NCI-H1436 (cell line): ENCODE measurements at regions not wholly inside any gene's neighbourhood (a gene's known extent, or its start where the extent isn't known, plus 50 kb on each side); places are given as distances from the start of the nearest gene placed in this dataset.

Source experiments
- DNase-seq: peaks from one replicate; lab custom pipeline; 2025; lab: John Stamatoyannopoulos, UW

GRCh38 chr5:60335913-60336312 lies 364.1 kb downstream of the DEPDC1B start:
- DNase-seq = no peak

- DNase-seq = no peak
Observed at GRCh38 chr5:60334281-60334713, 365.7 kb downstream of the DEPDC1B start.

GRCh38 chr5:60333005-60333571 lies 366.9 kb downstream of the DEPDC1B start:
- no peak for DNase-seq

GRCh38 chr5:60332244-60333004 lies 367.5 kb downstream of the DEPDC1B start:
- DNase-seq = no peak

- no peak for DNase-seq
Observed at GRCh38 chr5:60330236-60330635, 369.7 kb downstream of the DEPDC1B start.

- DNase-seq = no peak
Observed at GRCh38 chr5:60325870-60326269, 374.1 kb downstream of the DEPDC1B start.

- DNase-seq = no peak
Observed at GRCh38 chr5:60323596-60323995, 376.4 kb downstream of the DEPDC1B start.

- DNase-seq = no peak
Observed at GRCh38 chr5:60312098-60312497, 387.9 kb downstream of the DEPDC1B start.

GRCh38 chr5:60299944-60300343 lies 400.0 kb downstream of the DEPDC1B start:
- no peak for DNase-seq

- no peak for DNase-seq
Observed at GRCh38 chr5:60297658-60298057, 402.3 kb downstream of the DEPDC1B start.

- no peak for DNase-seq
Observed at GRCh38 chr5:60295423-60295822, 401.9 kb upstream of the PDE4D start.

GRCh38 chr5:60293518-60293917 lies 400.0 kb upstream of the PDE4D start:
- no peak for DNase-seq

GRCh38 chr5:60287174-60287771 lies 393.7 kb upstream of the PDE4D start:
- DNase-seq = peak; percentile 54

- DNase-seq = no peak
Observed at GRCh38 chr5:60285910-60286309, 392.4 kb upstream of the PDE4D start.

- DNase-seq = no peak
Observed at GRCh38 chr5:60280943-60281342, 387.4 kb upstream of the PDE4D start.

- no peak for DNase-seq
Observed at GRCh38 chr5:60277941-60278340, 384.4 kb upstream of the PDE4D start.

GRCh38 chr5:60274747-60275146 lies 381.2 kb upstream of the PDE4D start:
- no peak for DNase-seq

GRCh38 chr5:60271517-60271916 lies 378.0 kb upstream of the PDE4D start:
- no peak for DNase-seq

GRCh38 chr5:60267907-60268306 lies 374.4 kb upstream of the PDE4D start:
- no peak for DNase-seq

GRCh38 chr5:60263346-60263745 lies 369.8 kb upstream of the PDE4D start:
- DNase-seq = no peak

GRCh38 chr5:60262576-60263295 lies 369.2 kb upstream of the PDE4D start:
- no peak for DNase-seq

- no peak for DNase-seq
Observed at GRCh38 chr5:60261732-60262131, 368.2 kb upstream of the PDE4D start.

GRCh38 chr5:60260658-60261057 lies 367.1 kb upstream of the PDE4D start:
- DNase-seq = no peak
